Right ventricle myocardium inferior (tissue), 1 donor: ENCODE measurements at regions not wholly inside any gene's neighbourhood (a gene's known extent, or its start where the extent isn't known, plus 50 kb on each side); places are given as distances from the start of the nearest gene placed in this dataset.

Experiments
- ATAC-seq: fragments of 200-7000 bp; cut with Tn5 transposase; one replicate; pipeline ENCODE4 v1.9.1; 2020; ENCODE audit warnings: mild to moderate bottlenecking, moderate library complexity
- DNase-seq: peaks from one replicate; pipeline ENCODE4 v3.0.0; 2021; ENCODE audit errors: missing footprints
- intact Hi-C: fragments of 100-400 bp; cut with DNase I; formaldehyde crosslinking; loops from one replicate; pipeline ENCODE4 v1.11.0; 2022
- donor health status: DM: no; HTN: yes; CAD: no; lungs with severe emphysema.

- ATAC-seq (no peak), DNase-seq (no peak)
- intact Hi-C loops = no loop called here
Observed at GRCh38 chr10:31723106-31723750, 205.4 kb downstream of the ARHGAP12 start.

GRCh38 chr10:31721096-31721495 is 207.5 kb downstream of the ARHGAP12 start:
- no peak for DNase-seq
- no peak for ATAC-seq
- intact Hi-C loops = no loop called here

GRCh38 chr10:31720546-31720945 is 208.1 kb downstream of the ARHGAP12 start:
- no peak for ATAC-seq
- no peak for DNase-seq
- intact Hi-C loops = no loop called here

GRCh38 chr10:31709476-31709875 is 219.2 kb downstream of the ARHGAP12 start:
- no peak for DNase-seq
- no peak for ATAC-seq
- intact Hi-C loops = loop anchor here (1.0 to 5.0 kb wide), 4 partner anchors 48 to 127 kb away; no protein-coding TSS in a partner anchor

GRCh38 chr10:31709028-31709427 is 219.6 kb downstream of the ARHGAP12 start:
- DNase-seq = no peak
- no peak for ATAC-seq
- intact Hi-C loops = loop anchor here (1.0 to 5.0 kb wide), 4 partner anchors 48 to 127 kb away; no protein-coding TSS in a partner anchor

- intact Hi-C loops = loop anchor here (2.0 to 5.0 kb wide), 3 partner anchors 49 to 126 kb away; no protein-coding TSS in a partner anchor
- DNase-seq = no peak
Observed at GRCh38 chr10:31708474-31708873, 220.2 kb downstream of the ARHGAP12 start.

GRCh38 chr10:31708046-31708445 is 220.6 kb downstream of the ARHGAP12 start:
- intact Hi-C loops = loop anchor here (2.0 to 5.0 kb wide), 3 partner anchors 49 to 126 kb away; no protein-coding TSS in a partner anchor
- peak; percentile 38 for ATAC-seq
- no peak for DNase-seq

More at GRCh38 chr10:31708474-31708873, 220.2 kb downstream of the ARHGAP12 start:
- peak; percentile 41 for ATAC-seq

GRCh38 chr10:31707093-31708039 is 221.3 kb downstream of the ARHGAP12 start:
- intact Hi-C loops = loop anchor here (2.0 to 5.0 kb wide), 3 partner anchors 50 to 125 kb away; no protein-coding TSS in a partner anchor
- ATAC-seq = peak; percentile 86
- DNase-seq = peak; percentile 83

- intact Hi-C loops = loop anchor here (5.0 kb wide), 2 partner anchors 51 to 124 kb away; no protein-coding TSS in a partner anchor
- DNase-seq = peak; percentile 79
- ATAC-seq = no peak
Observed at GRCh38 chr10:31706464-31707092, 222.1 kb downstream of the ARHGAP12 start.

- DNase-seq = no peak
- intact Hi-C loops = loop anchor here (5.0 kb wide), 2 partner anchors 52 to 123 kb away; no protein-coding TSS in a partner anchor
- ATAC-seq = no peak
Observed at GRCh38 chr10:31705136-31705535, 223.5 kb downstream of the ARHGAP12 start.

GRCh38 chr10:31704195-31704594 is 224.4 kb downstream of the ARHGAP12 start:
- ATAC-seq (no peak), DNase-seq (no peak)
- intact Hi-C loops = no loop called here

- ATAC-seq = no peak
- intact Hi-C loops = no loop called here
- no peak for DNase-seq
Observed at GRCh38 chr10:31702954-31703353, 225.7 kb downstream of the ARHGAP12 start.

- ATAC-seq = no peak
- DNase-seq = no peak
- intact Hi-C loops = no loop called here
Observed at GRCh38 chr10:31702005-31702404, 226.6 kb downstream of the ARHGAP12 start.

GRCh38 chr10:31701546-31701945 is 227.1 kb downstream of the ARHGAP12 start:
- no peak for ATAC-seq
- intact Hi-C loops = no loop called here
- no peak for DNase-seq

- DNase-seq (no peak), ATAC-seq (no peak)
- intact Hi-C loops = no loop called here
Observed at GRCh38 chr10:31700181-31700611, 228.4 kb downstream of the ARHGAP12 start.

GRCh38 chr10:31698181-31698830 is 230.3 kb downstream of the ARHGAP12 start:
- DNase-seq (no peak), ATAC-seq (peak; percentile 68)
- intact Hi-C loops = loop anchor here (5.0 kb wide), 1 partner anchor 96 kb away; no protein-coding TSS in a partner anchor

- DNase-seq (peak; percentile 93), ATAC-seq (peak; percentile 82)
- intact Hi-C loops = loop anchor here (5.0 kb wide), 1 partner anchor 95 kb away; no protein-coding TSS in a partner anchor
Observed at GRCh38 chr10:31697271-31698180, 231.1 kb downstream of the ARHGAP12 start.
